Stimulated activated CD4-positive, alpha-beta T cell treated with anti-CD3 and anti-CD28 coated beads, Interleukin-15, amount 100 ng/mL, for 1 hour (primary cell): ENCODE measurements at regions not wholly inside any gene's neighbourhood (a gene's known extent, or its start where the extent isn't known, plus 50 kb on each side); places are given as distances from the start of the nearest gene placed in this dataset.
"Not testable (repeated sequence)": the region's sequence is repeated elsewhere in the genome, so short reads cannot be mapped to it uniquely, and the experiment has no call there.

ENCODE experiments used
- DNase-seq, 2 donors: peaks; one replicate each; pipeline ENCODE4 v3.0.0-alpha.2; 2020; ENCODE audit warnings: low read depth in 1 of 2, low spot score in 1 of 2

DNA sequence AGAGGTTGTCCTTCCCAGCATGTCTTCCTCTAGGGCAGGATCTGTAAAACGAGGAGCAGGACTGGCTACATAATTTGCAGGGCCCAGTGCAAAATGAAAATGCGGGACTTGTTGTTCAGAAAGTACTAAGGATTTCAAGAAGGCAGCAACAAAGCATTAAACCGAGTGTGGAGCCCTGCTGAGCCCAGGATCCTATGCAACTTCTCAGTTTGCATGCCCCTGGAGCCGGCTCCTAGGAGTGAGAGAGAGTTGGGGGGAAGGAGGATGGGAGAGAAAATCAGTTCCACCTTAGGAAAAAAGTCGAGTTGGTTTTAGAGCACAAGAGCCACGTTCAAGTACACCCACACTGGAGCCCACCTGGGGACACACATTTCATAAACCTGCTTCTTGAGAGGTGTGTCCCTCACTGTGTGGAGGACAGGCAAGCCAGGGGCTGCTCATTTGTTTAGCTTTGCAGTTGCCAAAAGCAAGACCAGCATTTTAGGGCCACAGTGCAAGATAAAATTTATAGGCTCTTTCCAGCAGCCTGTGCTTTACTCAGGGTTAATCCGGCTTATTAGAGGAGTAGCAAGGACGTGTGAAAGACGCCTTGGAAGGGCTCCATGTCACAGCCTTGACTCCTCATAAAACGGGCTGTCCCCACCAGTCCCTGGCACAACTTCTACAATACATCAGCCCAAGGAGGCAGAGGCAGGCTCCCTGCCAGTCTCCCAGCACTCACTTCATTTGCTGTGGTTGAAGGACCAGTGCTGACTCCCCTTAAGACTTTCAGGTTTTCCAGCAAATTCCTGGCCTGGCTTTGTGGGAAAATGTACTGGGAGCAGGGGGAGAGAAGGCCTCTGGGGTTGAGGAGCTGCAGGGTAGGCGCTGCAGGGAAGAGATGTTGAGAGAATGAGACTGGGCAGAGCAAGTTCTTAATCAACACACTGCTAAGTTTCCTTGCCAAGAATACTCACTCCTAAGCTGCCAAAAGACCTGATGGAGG is 159.7 kb upstream of the SEMA6A start:
- DNase-seq, result no peak

DNA sequence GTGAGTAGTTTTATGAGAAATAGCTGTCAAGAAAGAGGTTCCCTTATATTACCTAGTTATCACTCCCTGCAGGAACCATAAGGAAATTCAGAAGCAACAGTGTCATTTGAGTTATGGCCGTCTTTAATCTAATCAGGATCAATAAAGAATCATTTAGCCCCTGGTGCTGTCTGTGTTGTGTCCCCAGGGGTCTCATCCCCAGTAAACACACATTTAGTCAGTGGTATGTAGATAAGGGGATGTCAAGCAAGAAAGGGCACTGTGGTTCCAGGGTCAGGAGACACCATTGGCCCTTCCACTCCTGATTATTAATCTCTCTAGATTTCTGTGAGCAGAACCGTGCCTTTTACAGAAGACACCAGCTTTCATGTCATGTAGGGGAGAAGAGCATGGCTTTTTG is 158.0 kb upstream of the SEMA6A start:
- no peak for DNase-seq

DNA sequence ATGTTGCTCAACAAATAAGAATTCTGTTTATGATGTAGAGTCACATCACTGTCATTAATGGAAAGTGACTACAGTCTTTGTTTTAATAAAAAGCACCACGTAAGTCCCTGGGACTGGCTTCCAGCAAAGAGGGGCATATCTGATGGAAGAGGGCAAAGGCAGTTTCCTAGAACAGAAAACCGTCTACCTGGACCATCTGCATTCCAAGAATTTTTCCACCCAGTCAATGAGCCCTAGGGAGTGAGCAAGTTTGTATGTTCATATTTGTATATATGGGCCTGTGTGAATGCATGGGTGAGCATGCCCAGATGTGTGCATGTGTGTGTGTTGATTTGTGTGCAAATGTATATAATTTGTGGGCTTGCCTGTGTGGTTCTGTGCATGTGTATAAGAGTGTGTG is 156.8 kb upstream of the SEMA6A start:
- no peak for DNase-seq

DNA sequence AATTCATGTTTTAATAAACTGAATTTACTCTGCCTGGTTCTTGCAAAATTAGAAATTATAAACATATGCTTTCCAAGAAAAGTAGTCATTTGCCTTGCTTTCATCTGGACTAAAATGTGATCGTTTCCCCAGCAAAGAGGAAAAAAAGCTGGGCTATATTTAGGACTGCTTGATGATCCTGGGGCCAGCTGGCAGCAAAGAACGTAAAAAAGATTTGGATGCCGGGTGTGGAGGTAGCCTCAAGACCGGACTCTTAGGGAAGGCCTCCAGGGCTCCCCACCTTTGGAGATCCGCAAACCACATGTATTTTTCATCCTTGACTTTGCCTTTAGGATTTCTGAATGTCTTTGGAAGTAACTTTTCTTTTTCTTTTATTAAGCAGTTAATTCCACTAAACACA is 156.1 kb upstream of the SEMA6A start:
- DNase-seq, result no peak

DNA sequence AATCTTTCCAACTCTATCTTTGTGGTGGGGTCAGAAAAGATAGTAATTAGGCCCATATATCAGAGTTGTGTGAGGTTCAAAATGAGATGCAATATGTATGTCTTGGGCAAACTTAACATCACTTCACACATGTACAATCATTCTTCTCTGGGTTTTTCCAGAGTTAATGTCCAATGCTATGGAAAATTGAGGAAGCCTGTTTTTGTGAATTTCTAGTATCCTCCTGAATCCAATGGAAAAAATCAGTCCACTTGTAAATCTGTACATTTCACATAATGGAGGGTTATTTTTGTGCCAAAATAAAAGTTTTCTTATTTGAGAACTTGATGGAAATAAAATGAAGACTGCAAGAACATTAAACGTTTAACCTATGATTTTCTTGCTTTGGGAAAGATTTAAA is 155.6 kb upstream of the SEMA6A start:
- no peak for DNase-seq

DNA sequence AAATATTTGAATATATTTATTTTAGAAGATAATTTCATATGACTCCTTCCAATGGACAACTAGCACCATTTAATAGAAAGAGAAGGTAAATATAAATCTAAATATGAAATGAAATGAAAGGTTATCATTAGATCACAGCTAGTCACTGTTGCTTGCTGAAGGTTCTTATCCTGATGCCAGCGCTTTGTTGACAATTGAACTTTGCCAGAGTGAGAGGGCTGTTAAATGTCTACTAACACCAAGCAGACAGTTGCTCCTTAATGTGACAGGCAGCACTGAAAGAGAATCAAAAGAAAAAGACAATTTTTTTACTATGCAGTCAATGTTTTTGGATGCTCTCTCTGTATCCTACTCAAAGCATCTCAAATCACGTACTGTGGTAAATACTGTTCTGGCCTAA is 152.6 kb upstream of the SEMA6A start:
- no peak for DNase-seq

DNA sequence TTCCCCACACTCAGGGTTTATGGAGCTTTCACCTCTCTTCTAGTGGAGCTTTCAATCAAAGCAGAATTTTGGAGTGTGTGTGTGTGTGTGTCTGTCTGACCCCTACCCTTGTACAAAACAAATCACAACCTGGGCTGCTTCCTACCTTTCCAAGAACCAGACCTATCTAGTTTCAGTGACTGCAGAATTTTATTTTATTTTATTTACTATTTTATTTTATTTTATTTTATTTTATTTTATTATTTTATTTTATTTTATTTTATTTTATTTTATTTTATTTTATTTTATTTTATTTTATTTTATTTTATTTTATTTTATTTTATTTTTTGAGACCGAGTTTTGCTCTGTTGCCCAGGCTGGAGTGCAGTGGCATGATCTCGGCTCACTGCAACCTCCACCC is 151.6 kb upstream of the SEMA6A start:
- DNase-seq, result not testable (repeated sequence)

DNA sequence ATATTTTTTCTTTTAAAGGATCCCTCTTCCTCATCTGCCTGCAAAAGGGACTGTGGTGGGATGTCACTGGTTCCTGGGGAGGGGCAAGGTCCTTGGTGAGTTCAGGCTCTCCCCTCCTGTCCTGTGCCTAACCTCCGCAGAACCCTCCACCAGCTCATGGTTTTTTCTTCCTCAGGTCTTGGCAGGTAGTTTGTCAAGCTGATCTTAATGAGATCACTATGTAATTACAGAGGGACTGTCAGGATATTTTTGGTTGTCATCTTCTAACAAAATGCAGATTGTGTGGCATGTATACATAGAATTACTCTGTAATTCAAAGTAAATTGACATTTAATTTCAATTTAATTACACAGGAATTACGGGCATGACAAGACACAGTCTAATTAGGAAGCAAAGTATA is 150.3 kb upstream of the SEMA6A start:
- DNase-seq, result no peak

DNA sequence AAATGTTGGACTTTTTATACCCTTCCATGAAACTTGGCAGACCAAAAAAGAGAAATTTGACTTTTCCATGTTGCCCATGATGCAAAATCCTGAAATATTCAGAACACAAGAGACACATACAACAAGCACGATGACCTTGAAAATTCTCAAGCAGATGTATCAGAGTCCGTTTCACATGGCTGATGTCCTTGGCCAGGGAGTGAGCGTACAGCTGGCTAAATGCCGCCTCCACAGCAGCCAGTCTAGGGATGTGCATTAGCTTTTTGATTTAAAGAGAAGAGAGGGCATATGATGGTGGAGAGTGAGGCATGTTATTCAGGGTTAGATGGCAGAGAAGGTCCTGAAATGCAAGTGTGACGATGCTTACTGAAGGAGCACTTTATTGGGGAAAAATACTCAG is 148.0 kb upstream of the SEMA6A start:
- DNase-seq, result no peak

DNA sequence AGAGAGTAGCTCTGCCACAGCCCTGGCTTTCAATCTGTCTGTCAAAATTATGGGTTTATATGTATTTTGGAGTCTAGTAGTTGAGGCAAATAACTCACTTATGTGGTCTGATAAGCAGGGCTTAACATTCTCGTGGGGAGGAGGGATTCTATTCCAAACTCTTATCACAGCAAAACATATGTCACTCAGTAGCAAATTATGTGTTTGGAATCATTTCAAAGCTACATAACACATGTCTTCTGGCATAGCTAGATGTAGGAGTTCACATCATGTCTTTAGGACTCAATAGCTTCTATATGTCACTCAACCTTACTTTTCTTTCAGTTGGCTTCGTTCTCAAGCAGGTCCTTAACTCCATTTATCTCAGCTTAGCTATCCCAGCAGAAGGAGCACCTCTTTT is 144.5 kb upstream of the SEMA6A start:
- DNase-seq, result no peak

DNA sequence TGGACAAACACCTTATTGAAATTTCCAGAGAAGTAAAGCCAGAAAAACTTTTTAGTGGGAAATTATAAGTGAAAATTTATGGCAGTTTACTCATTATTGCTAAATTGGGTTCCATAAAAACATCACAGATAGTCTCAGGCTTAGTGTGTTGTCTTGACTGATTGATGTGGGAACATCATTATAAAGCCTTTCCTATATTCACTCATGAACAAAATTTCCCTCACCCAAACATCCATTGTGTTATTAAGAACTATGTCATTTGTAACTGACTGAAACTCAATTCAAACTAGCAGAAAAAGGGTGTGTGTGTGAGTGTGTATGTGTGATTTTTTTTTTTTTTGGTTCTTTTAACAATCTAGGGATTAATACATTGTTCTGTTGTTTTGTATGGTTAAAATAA is 143.7 kb upstream of the SEMA6A start:
- DNase-seq, result no peak

DNA sequence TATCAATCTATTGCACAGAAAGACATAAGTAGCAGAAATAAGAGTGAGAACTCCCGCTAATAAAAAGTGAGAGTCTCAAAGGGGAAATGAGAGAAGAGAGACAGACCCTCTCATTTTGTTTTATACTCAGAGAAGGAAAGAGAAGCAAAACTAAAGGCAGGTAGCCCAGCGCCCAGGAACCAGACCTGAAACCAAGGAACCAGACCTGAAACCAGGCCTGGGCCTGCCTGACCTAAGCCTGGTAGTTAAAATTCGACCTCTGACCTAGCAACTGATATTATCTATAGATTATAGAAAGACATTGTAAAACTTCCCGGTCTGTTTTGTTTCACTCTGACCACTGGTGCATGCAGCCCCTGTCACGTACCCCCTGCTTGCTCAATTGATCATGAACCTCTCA is 134.5 kb upstream of the SEMA6A start:
- no peak for DNase-seq

DNA sequence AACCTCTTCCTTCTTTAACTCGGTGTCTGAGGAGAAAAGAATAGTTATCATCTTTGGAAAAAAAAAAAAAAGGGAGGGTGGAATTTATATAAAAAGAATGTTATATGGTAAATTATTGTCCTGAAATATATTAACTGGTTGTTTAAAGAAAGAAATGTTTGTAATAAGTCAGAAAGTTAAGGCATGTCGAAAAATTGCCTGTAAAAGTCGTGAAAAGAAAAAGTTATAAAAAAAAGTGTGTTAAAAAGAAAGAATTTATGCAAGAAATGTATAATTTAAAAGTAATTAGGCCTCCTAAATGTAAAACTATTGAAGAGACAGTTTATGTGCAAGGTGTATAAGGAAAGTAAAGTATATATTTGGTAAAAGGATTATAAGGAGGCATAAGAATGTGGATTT is 130.5 kb upstream of the SEMA6A start:
- DNase-seq, result not testable (repeated sequence)

DNA sequence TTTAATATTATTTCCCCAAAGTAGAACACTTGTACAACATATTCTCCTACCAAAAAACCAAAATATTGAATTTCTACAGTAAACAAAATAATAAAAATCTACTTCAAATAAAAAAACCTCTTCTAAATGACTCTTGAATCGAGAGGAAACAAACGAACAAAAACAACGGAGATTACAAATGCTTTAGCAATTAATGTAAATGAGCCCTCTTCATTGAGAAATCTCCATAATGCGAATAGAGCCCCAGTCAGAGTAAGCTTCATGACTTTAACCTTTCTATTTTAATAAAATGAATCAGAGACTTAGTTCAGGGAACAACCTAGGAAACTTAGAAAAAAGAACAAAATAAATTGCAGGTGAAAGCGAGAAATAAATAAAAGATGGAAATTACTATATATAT is 129.3 kb upstream of the SEMA6A start:
- no peak for DNase-seq

DNA sequence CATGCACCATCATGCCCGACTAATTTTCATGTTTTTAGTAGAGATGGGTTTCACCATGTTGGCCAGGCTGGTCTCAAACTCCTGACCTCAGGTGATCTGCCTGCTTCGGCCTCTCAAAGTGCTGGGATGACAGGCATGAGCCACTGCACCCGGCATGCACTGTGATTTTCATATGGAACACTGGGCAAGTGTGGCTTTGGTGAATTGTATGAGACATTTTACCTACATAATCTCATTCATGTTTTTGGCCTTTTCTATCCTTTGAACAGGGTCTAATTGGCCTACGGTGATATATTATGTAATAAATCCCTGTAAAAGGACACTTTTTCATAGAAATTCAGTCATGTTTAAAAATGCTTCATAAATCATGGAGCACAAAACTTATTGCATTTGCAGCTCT is 128.7 kb upstream of the SEMA6A start:
- no peak for DNase-seq

DNA sequence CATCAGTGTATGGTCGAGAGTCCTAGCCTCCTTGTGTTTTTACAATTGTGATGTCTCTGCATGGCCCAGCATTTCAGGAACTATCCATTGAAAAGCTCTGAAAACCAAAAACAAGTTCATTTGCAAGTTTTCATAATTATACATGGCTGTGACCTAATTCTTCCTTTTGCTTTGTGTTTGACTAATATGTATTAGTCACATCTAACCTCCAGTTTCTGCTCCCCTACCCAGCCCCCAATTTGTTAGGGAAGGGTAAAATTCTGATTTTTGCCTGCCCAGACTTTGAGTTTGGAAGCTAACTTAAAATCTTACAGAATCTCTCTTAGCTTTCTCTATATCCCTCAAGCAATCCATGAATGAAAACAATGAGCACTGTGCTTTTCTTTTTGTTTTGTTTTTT is 128.2 kb upstream of the SEMA6A start:
- no peak for DNase-seq

DNA sequence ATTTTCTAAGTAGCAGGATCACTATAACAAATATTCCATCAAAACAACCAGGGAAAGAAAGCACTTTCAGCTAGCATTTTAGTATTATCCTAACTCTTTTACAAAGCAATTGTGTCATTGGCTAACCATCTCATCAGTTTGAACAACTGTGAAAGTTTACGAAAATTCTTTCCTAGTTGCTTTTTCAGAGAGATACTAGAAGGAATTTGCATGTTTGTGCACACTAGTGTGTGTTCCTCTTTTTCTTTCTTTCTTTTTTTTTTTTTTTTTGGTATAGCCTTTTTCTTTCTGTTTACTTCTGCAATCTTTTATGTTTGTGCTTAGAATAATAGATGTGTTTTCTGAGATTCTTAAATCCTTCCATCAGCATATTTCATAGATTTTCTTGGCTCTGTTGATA is 124.7 kb upstream of the SEMA6A start:
- no peak for DNase-seq

DNA sequence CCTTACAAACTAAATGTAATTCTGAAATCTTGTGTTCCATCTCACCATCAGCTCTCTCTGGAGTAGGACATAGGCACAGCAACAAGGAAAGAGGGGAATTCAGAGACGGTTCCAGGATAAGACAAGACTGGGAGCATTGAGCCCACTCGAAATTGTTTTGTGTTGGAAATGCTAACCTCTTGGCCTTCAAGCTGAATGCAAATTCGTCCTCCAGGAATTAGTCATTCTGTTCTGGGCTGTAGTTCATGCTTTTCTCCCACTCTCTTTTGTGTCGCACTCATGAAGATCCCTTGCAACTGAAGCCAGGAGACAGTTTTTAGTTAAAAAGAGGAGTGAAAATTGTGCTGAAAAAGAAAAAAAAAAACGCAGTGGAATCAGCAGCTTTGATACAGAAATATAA is 121.7 kb upstream of the SEMA6A start:
- DNase-seq, result no peak

DNA sequence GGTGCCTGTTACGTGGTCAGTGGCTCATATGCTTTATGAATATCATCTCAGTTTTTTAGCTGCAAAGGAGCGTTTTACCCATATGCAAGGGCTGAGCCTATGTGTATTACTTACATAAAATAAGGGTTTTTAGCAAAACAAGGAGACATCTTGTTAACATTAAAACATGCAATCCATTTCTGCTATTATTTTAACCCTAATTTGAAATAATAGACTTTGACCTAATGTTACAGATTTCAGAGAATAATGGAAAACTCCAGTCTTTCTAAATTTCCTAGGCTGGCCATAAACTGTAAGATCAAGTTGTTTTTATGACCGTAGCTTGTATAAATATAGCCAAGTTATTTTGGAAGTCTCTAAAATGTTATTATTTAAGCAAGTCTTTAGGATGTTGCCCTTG is 121.1 kb upstream of the SEMA6A start:
- no peak for DNase-seq

DNA sequence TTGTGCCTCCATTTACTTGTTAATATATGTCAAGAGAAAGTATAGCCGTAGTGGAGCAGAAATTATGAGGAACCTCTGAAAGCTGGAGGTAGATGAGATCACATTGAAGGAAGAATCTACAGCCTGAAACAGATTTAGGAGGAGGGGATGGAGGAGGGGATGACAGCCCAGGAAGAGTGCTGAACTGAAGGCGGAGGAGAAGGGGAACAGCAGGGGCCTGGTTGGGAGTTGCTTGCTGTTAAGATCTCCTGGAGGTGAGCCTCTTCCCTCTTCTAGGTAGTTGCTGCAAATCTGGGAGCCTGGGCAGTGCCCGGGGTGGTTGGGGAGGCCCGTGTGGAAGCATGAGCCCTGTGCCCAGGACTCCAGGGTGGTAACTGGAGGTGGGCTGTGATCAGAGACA is 111.8 kb upstream of the SEMA6A start:
- DNase-seq, result no peak

DNA sequence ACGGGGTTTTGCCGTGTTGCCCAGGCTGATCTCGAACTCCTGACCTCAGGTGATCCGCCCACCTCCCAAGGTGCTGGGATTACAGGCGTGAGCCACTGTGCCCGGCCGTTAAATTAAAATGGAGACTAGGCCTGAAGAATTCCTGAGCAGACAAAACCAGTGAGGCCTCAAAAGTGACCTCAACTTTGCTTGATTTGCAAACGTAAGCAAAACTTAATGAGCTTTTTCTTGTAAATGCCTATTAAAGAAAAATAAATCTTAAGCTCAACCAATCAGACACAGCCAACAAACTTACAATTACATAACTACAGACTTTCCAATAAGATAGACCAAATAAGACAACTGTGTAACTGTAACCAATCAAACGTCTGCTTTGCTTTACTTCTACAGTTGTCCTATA is 111.3 kb upstream of the SEMA6A start:
- DNase-seq, result no peak

DNA sequence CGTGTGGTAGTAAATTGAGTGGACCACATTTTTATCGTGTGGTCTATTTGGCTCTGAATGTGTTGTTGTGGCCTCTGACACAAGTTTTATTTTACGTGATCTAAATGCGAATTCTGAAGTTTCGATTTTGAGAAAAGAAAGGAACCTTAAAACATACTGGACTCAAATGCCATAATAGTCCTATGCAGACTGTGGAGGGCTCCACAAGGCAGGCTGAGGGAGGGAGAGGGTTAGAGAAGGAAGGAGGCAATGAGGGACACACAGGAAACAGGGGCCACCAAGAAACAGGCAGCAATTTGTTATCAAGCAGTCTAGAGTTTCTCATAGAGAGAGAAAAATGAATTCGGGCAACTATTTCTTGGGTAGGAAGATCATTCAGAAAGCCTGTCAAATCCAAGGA is 110.4 kb upstream of the SEMA6A start:
- DNase-seq, result no peak

DNA sequence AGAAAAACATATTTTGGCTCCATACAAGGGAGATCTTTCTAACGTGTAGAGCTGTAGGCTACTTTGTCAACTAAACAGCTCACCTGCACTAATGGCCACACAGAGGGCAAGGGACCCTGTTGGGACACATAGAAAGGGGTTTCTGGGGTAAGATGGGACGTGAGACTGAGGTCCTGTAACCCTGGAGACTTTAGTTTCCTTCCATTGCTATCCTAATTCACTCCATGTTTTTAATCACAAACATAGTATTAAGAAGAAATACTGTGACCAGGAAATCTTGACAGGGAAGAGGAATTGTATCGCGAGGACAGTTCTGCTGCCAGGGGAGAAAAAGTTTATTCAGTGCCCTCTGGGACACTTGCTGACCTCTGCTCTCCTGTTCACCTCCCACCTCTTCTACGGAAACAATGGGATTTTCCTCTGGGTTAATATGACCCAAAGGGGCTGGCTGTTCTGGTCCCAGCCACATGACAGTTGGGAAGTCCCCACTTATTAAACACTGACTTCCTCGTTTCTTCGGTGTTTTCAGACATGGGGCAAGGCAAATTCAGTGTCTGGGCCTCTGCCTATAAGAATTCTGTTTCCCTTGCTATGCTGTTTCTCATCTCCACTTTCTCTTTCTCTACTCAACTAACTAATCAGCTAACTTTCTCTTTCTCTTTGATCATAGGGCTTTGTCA is 106.9 kb upstream of the SEMA6A start:
- no peak for DNase-seq
